CD4-positive, alpha-beta T cell (primary cell): ENCODE measurements at regions not wholly inside any gene's neighbourhood (a gene's known extent, or its start where the extent isn't known, plus 50 kb on each side); places are given as distances from the start of the nearest gene placed in this dataset.

ENCODE experiments used
- ATAC-seq: fragments of 200-7000 bp; cut with Tn5 transposase; one replicate; pipeline ENCODE4 v1.10.0; 2022; ENCODE audit warnings: mild to moderate bottlenecking; ENCODE audit not compliant: poor library complexity
- CTCF ChIA-PET: fragments of 350-600 bp; sonication (Branson Sonifier 250); formaldehyde crosslinking; loops from one replicate; lab custom pipeline; 2021; ENCODE audit warnings: antibody characterized with exemption, inconsistent platforms; lab: Charles Lee
- POLR2A ChIA-PET: fragments of 350-600 bp; sonication (Branson Sonifier 250); formaldehyde crosslinking; loops from one replicate; lab custom pipeline; 2021; ENCODE audit warnings: antibody characterized with exemption, inconsistent platforms; lab: Charles Lee
- DNase-seq, 14 experiments: peaks; one replicate each; pipeline ENCODE4 v3.0.0-alpha.2; 2013 to 2020; ENCODE audit warnings: mixed read lengths in 2 of 14
- H3K27ac ChIP-seq, 2 donors: one replicate each; pipeline versions ENCODE4 v1.5.1 to v1.7.0; 2013; ENCODE audit warnings: low read length in 2 of 2, low read depth in 1 of 2, mild to moderate bottlenecking in 1 of 2
- H3K27me3 ChIP-seq, 2 experiments: 1 replicate in 1 of 2; 2 replicates in 1 of 2; pipeline versions ENCODE4 v1.6.1 to v1.7.0; 2013; ENCODE audit warnings: low read length in 2 of 2, control low read depth in 1 of 2, mild to moderate bottlenecking in 1 of 2, moderate library complexity in 1 of 2; ENCODE audit not compliant: insufficient read depth in 2 of 2, control insufficient read depth in 1 of 2
- H3K36me3 ChIP-seq: one replicate; pipeline ENCODE4 v1.6.1; 2013; ENCODE audit warnings: low read length, control low read depth; ENCODE audit not compliant: insufficient read depth
- H3K4me1 ChIP-seq: one replicate; pipeline ENCODE4 v1.6.1; 2013; ENCODE audit warnings: low read length, control low read depth; ENCODE audit not compliant: insufficient read depth
- H3K4me3 ChIP-seq: one replicate; pipeline ENCODE4 v1.5.1; 2013; ENCODE audit warnings: mild to moderate bottlenecking, low read length, moderate library complexity
- H3K9me3 ChIP-seq, 2 experiments: 1 replicate in 1 of 2; 2 replicates in 1 of 2; pipeline versions ENCODE4 v1.6.1 to v1.7.0; 2013; ENCODE audit warnings: low read length in 2 of 2, mild to moderate bottlenecking in 2 of 2, control low read depth in 1 of 2, moderate library complexity in 1 of 2; ENCODE audit not compliant: control insufficient read depth in 1 of 2, insufficient read depth in 1 of 2
- H3K27ac Mint-ChIP-seq: one replicate; pipeline ENCODE4 v1.8.0; 2020; ENCODE audit warnings: mixed read lengths
- H3K27me3 Mint-ChIP-seq: one replicate; pipeline ENCODE4 v1.8.0; 2021; ENCODE audit warnings: mixed read lengths
- H3K36me3 Mint-ChIP-seq: one replicate; pipeline ENCODE4 v1.8.0; 2021; ENCODE audit warnings: low read depth, mixed read lengths
- H3K4me1 Mint-ChIP-seq: one replicate; pipeline ENCODE4 v1.8.0; 2021; ENCODE audit warnings: low read depth, mixed read lengths
- H3K4me3 Mint-ChIP-seq: one replicate; pipeline ENCODE4 v1.8.0; 2020; ENCODE audit warnings: mild to moderate bottlenecking, mixed read lengths
- H3K9me3 Mint-ChIP-seq: one replicate; pipeline ENCODE4 v1.8.0; 2020; ENCODE audit warnings: mixed read lengths
- CTCF ChIP-seq: fragments of 200-600 bp; IDR thresholded peaks from one replicate; pipeline ENCODE4 v1.8.0; 2022; ENCODE audit warnings: antibody characterized with exemption, mild to moderate bottlenecking
- intact Hi-C, 2 experiments: fragments of 100-400 bp; cut with DNase I in 1 of 2; cut with micrococcal nuclease in 1 of 2; formaldehyde crosslinking; loops; one replicate each; pipeline versions ENCODE4 v1.15.1 to v1.9.0; 2023 to 2025; cut with DNase I, micrococcal nuclease

- no peak overlapping the region for H3K27ac ChIP-seq
- DNase-seq (no peak), ATAC-seq (no peak)
- no peak overlapping the region for H3K27ac Mint-ChIP-seq
- TF ChIP-seq CTCF: no peak
- H3K27me3 ChIP-seq: no peaks in the 10 kb centered on the region
- no peaks in the 10 kb centered on the region for H3K9me3 ChIP-seq
- H3K36me3 ChIP-seq: no peaks in the 10 kb centered on the region
- no peaks in the 10 kb centered on the region for H3K9me3 Mint-ChIP-seq
- no peaks in the 10 kb centered on the region for H3K36me3 Mint-ChIP-seq
- H3K27me3 Mint-ChIP-seq: peaks cover 15% of the 10 kb centered on the region
- H3K4me1 Mint-ChIP-seq: no peaks in the 10 kb centered on the region
- ChIA-PET POLR2A (no interaction called here), CTCF (no interaction called here)
- intact Hi-C loops: loop anchor here in 1 of 2 experiments (10.0 kb wide), 1 partner anchor 844 kb away; no protein-coding TSS in a partner anchor
- H3K4me1 ChIP-seq: no peaks in the 10 kb centered on the region
- no peak overlapping the region for H3K4me3 Mint-ChIP-seq
- no peak overlapping the region for H3K4me3 ChIP-seq
Observed at GRCh38 chr14:59120921-59121320, 67.5 kb upstream of the DAAM1 start.

- CTCF ChIA-PET: interaction anchor here (1.5 kb wide), 1 partner anchor 316 kb away, joined by 3 read pairs; no protein-coding TSS in a partner anchor
Observed at GRCh38 chr14:59123531-59123930, 64.9 kb upstream of the DAAM1 start.

GRCh38 chr14:59123975-59124374 lies 64.5 kb upstream of the DAAM1 start:
- no peaks in the 10 kb centered on the region for H3K9me3 ChIP-seq
- no peak overlapping the region for H3K27ac Mint-ChIP-seq
- no peak overlapping the region for H3K27ac ChIP-seq
- H3K4me1 ChIP-seq: no peaks in the 10 kb centered on the region
- no peaks in the 10 kb centered on the region for H3K9me3 Mint-ChIP-seq
- H3K27me3 ChIP-seq: no peaks in the 10 kb centered on the region
- H3K36me3 ChIP-seq: no peaks in the 10 kb centered on the region
- no peaks in the 10 kb centered on the region for H3K4me1 Mint-ChIP-seq
- no peak for ATAC-seq
- POLR2A ChIA-PET: no interaction called here
- CTCF ChIA-PET: interaction anchor here (1.5 kb wide), 1 partner anchor 315 kb away, joined by 3 read pairs; no protein-coding TSS in a partner anchor
- no peak for TF ChIP-seq CTCF
- H3K27me3 Mint-ChIP-seq: peaks cover 29% of the 10 kb centered on the region
- H3K36me3 Mint-ChIP-seq: no peaks in the 10 kb centered on the region
- no peak overlapping the region for H3K4me3 Mint-ChIP-seq
- H3K4me3 ChIP-seq: no peak overlapping the region
- intact Hi-C loops: loop anchor here in 1 of 2 experiments (10.0 kb wide), 1 partner anchor 841 kb away; no protein-coding TSS in a partner anchor
- no peak for DNase-seq

More at GRCh38 chr14:59123531-59123930, 64.9 kb upstream of the DAAM1 start:
- no peak overlapping the region for H3K27ac ChIP-seq
- H3K4me1 ChIP-seq: no peaks in the 10 kb centered on the region
- Mint-ChIP-seq H3K27me3 (peaks cover 24% of the 10 kb centered on the region), H3K4me1 (no peaks in the 10 kb centered on the region), H3K4me3 (no peak overlapping the region), H3K9me3 (no peaks in the 10 kb centered on the region), H3K27ac (no peak overlapping the region), H3K36me3 (no peaks in the 10 kb centered on the region)
- TF ChIP-seq CTCF: no peak
- no peaks in the 10 kb centered on the region for H3K27me3 ChIP-seq
- H3K36me3 ChIP-seq: no peaks in the 10 kb centered on the region
- POLR2A ChIA-PET: no interaction called here
- H3K4me3 ChIP-seq: no peak overlapping the region
- DNase-seq (no peak), ATAC-seq (no peak)
- H3K9me3 ChIP-seq: no peaks in the 10 kb centered on the region
- intact Hi-C loops: loop anchor here in 1 of 2 experiments (10.0 kb wide), 1 partner anchor 841 kb away; no protein-coding TSS in a partner anchor
